Mesenchymal stem cell (in vitro differentiated cells and primary cell): ENCODE measurements at regions not wholly inside any gene's neighbourhood (a gene's known extent, or its start where the extent isn't known, plus 50 kb on each side); places are given as distances from the start of the nearest gene placed in this dataset.

Experiments
- DNase-seq: peaks from one replicate; pipeline ENCODE4 v3.0.0-alpha.2; 2013
- H2AFZ ChIP-seq: one replicate; pipeline ENCODE4 v1.6.1; 2013; ENCODE audit warnings: low read depth, mild to moderate bottlenecking, control low read depth, inconsistent platforms, low read length, moderate library complexity
- H2AK5ac ChIP-seq: 2 replicates; pipeline ENCODE4 v1.6.1; 2013; ENCODE audit warnings: low read length, moderate library complexity, mild to moderate bottlenecking, inconsistent platforms; ENCODE audit not compliant: severe bottlenecking
- H2BK120ac ChIP-seq: one replicate; pipeline ENCODE4 v1.6.1; 2013; ENCODE audit warnings: low read depth, mild to moderate bottlenecking, inconsistent platforms, low read length, moderate library complexity
- H2BK12ac ChIP-seq, 2 experiments: one replicate each; pipeline ENCODE4 v1.6.1; 2013; ENCODE audit warnings: inconsistent platforms in 2 of 2, low read length in 2 of 2, mild to moderate bottlenecking in 2 of 2, moderate library complexity in 2 of 2, control low read depth in 1 of 2
- H2BK15ac ChIP-seq: one replicate; pipeline ENCODE4 v1.6.1; 2013; ENCODE audit warnings: mild to moderate bottlenecking, low read depth, inconsistent platforms; ENCODE audit not compliant: poor library complexity, severe bottlenecking
- H2BK5ac ChIP-seq: 2 replicates; pipeline ENCODE4 v1.6.1; 2013; ENCODE audit warnings: low read depth, mild to moderate bottlenecking, low read length, control low read depth, inconsistent platforms; ENCODE audit not compliant: poor library complexity, severe bottlenecking
- H3K14ac ChIP-seq, 2 experiments: one replicate each; pipeline ENCODE4 v1.6.1; 2013; ENCODE audit warnings: inconsistent platforms in 2 of 2, low read length in 2 of 2, control low read depth in 1 of 2, mild to moderate bottlenecking in 1 of 2, moderate library complexity in 1 of 2
- H3K18ac ChIP-seq, 2 experiments: one replicate each; pipeline ENCODE4 v1.6.1; 2013; ENCODE audit warnings: inconsistent platforms in 2 of 2, low read length in 2 of 2, control low read depth in 1 of 2, low read depth in 1 of 2, mild to moderate bottlenecking in 1 of 2
- H3K23ac ChIP-seq, 2 experiments: one replicate each; pipeline ENCODE4 v1.6.1; 2013; ENCODE audit warnings: inconsistent platforms in 2 of 2, low read length in 2 of 2, mild to moderate bottlenecking in 2 of 2, moderate library complexity in 2 of 2, control low read depth in 1 of 2
- H3K27ac ChIP-seq: 2 replicates; pipeline ENCODE4 v1.5.1; 2013; ENCODE audit warnings: mild to moderate bottlenecking, moderate library complexity, low read length, control low read depth, inconsistent platforms; ENCODE audit not compliant: poor library complexity, severe bottlenecking
- H3K27me3 ChIP-seq, 2 experiments: 2 replicates each; pipeline versions ENCODE4 v1.6.1 to v1.7.0; 2013; ENCODE audit warnings: low read length in 2 of 2, mild to moderate bottlenecking in 2 of 2, moderate library complexity in 2 of 2, control low read depth in 1 of 2, inconsistent platforms in 1 of 2; ENCODE audit not compliant: control insufficient read depth in 1 of 2, insufficient read depth in 1 of 2
- H3K36me3 ChIP-seq, 2 experiments: 2 replicates each; pipeline versions ENCODE4 v1.6.1 to v1.7.0; 2013; ENCODE audit warnings: low read length in 2 of 2, control low read depth in 1 of 2, inconsistent platforms in 1 of 2, low read depth in 1 of 2, mild to moderate bottlenecking in 1 of 2; ENCODE audit not compliant: insufficient read depth in 2 of 2, control insufficient read depth in 1 of 2
- H3K4ac ChIP-seq, 2 experiments: one replicate each; pipeline ENCODE4 v1.6.1; 2013; ENCODE audit warnings: inconsistent platforms in 2 of 2, low read length in 2 of 2, mild to moderate bottlenecking in 2 of 2, moderate library complexity in 2 of 2, control low read depth in 1 of 2, low read depth in 1 of 2
- H3K4me1 ChIP-seq: 2 replicates; pipeline ENCODE4 v1.6.1; 2013; ENCODE audit warnings: low read depth, low read length, control low read depth; ENCODE audit not compliant: control insufficient read depth, insufficient read depth
- H3K4me2 ChIP-seq: 2 replicates; pipeline ENCODE4 v1.6.1; 2013; ENCODE audit warnings: low read length, mild to moderate bottlenecking, inconsistent platforms; ENCODE audit not compliant: poor library complexity, severe bottlenecking
- H3K4me3 ChIP-seq, 2 experiments: 2 replicates each; pipeline versions ENCODE4 v1.5.1 to v1.7.0; 2013; ENCODE audit warnings: low read length in 2 of 2, mild to moderate bottlenecking in 2 of 2, control low read depth in 1 of 2, low read depth in 1 of 2; ENCODE audit not compliant: insufficient read depth in 1 of 2
- H3K79me1 ChIP-seq: replicated peaks from 2 replicates; pipeline ENCODE4 v1.6.1; 2013; ENCODE audit warnings: mild to moderate bottlenecking, control low read depth, low read length, inconsistent platforms; ENCODE audit not compliant: poor library complexity, severe bottlenecking
- H3K9ac ChIP-seq: 2 replicates; pipeline ENCODE4 v1.7.0; 2013; ENCODE audit warnings: mild to moderate bottlenecking, low read length, moderate library complexity
- H3K9me3 ChIP-seq: 2 replicates; pipeline ENCODE4 v1.7.0; 2013; ENCODE audit warnings: mild to moderate bottlenecking, low read length; ENCODE audit not compliant: control insufficient read depth
- H4K8ac ChIP-seq: one replicate; pipeline ENCODE4 v1.6.1; 2013; ENCODE audit warnings: inconsistent platforms, mild to moderate bottlenecking, low read length, moderate library complexity
- H4K91ac ChIP-seq: one replicate; pipeline ENCODE4 v1.6.1; 2013; ENCODE audit warnings: mild to moderate bottlenecking, low read length, inconsistent platforms
- WGBS: methylation state at CpG from one replicate; pipeline ENCODE4 v1.1.7; 2013; ENCODE audit warnings: mixed read lengths; 5-methylcytosine and 5-hydroxymethylcytosine counted together

- H4K91ac ChIP-seq: no peak overlapping the region
- H3K9ac ChIP-seq: no peak overlapping the region
- no peak overlapping the region for H2BK12ac ChIP-seq
- no CpG with 5 or more reads among the region's 1 CpG for WGBS
- no peaks in the 10 kb centered on the region for H3K79me1 ChIP-seq
- no peak for DNase-seq
- no peak overlapping the region for H3K18ac ChIP-seq
- no peak overlapping the region for H2BK5ac ChIP-seq
- no peak overlapping the region for H2BK120ac ChIP-seq
- no peak overlapping the region for H2AFZ ChIP-seq
- H2BK15ac ChIP-seq: no peak overlapping the region
- H3K4ac ChIP-seq: no peak overlapping the region
- H3K4me1 ChIP-seq: no peaks in the 10 kb centered on the region
- H3K36me3 ChIP-seq: no peaks in the 10 kb centered on the region
- H3K27me3 ChIP-seq: no peaks in the 10 kb centered on the region
- no peak overlapping the region for H3K4me2 ChIP-seq
- no peak overlapping the region for H3K27ac ChIP-seq
- no peak overlapping the region for H2AK5ac ChIP-seq
- H3K23ac ChIP-seq: no peak overlapping the region
- H3K4me3 ChIP-seq: no peak overlapping the region
- H3K9me3 ChIP-seq: no peaks in the 10 kb centered on the region
- H4K8ac ChIP-seq: no peak overlapping the region
- no peak overlapping the region for H3K14ac ChIP-seq
Measured at GRCh38 chr6:97572943-97573342, 289.9 kb upstream of the MMS22L start.

DNA sequence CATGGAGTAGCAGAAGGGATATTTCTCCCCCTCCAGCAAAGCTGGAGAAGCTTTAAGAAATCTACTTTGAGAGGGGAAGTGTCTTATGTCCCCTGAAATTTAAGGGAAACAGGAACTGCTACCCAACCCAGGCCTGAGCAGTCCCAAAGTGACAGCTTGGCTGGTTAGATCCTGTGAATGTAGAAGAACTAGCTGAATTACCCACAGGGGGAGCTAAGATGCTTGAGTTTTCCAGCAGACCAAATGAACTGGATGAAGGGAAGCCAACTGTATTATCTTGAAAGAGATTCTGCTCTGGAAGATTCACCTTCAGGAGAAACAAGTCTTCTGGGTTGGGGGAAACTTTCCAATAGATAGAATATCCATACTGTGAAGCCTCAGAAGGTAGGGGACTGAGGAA is 303.3 kb upstream of the MMS22L start:
- no peaks in the 10 kb centered on the region for H3K36me3 ChIP-seq
- no peak overlapping the region for H2BK15ac ChIP-seq
- H3K9ac ChIP-seq: no peak overlapping the region
- peak; percentile 9 for DNase-seq
- H2BK12ac ChIP-seq: no peak overlapping the region
- no peak overlapping the region for H2BK120ac ChIP-seq
- no peak overlapping the region for H3K27ac ChIP-seq
- H3K23ac ChIP-seq: no peak overlapping the region
- no peaks in the 10 kb centered on the region for H3K4me1 ChIP-seq
- H3K27me3 ChIP-seq: no peaks in the 10 kb centered on the region
- no peak overlapping the region for H2BK5ac ChIP-seq
- H4K91ac ChIP-seq: no peak overlapping the region
- no peak overlapping the region for H3K18ac ChIP-seq
- H3K4me3 ChIP-seq: no peak overlapping the region
- no peaks in the 10 kb centered on the region for H3K9me3 ChIP-seq
- H3K4ac ChIP-seq: no peak overlapping the region
- no peak overlapping the region for H3K14ac ChIP-seq
- H2AFZ ChIP-seq: no peak overlapping the region
- H4K8ac ChIP-seq: no peak overlapping the region
- no peak overlapping the region for H3K4me2 ChIP-seq
- H3K79me1 ChIP-seq: no peaks in the 10 kb centered on the region
- no peak overlapping the region for H2AK5ac ChIP-seq

DNA sequence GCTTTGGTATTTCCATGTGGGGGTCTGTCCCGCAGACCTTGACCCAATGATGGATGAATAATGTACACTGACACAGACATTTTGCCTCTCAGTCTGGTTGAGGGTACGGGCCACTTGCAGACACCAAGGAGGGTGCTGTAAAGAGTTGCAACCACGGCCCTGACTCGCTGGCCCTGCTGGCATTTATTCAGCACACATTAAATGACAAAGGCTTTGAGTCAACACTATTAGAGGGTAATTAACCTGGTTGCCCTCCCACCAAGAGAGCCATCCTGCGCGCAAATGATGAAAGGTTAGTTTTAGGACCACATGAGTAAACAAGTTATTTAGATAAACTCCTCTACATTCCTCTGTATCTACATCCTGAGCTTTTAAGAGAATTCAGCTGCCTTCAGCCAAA is 308.9 kb upstream of the MMS22L start:
- H2BK12ac ChIP-seq: no peak overlapping the region
- H3K23ac ChIP-seq: no peak overlapping the region
- 50% methylated on average over 6 of the region's 6 CpGs for WGBS

DNA sequence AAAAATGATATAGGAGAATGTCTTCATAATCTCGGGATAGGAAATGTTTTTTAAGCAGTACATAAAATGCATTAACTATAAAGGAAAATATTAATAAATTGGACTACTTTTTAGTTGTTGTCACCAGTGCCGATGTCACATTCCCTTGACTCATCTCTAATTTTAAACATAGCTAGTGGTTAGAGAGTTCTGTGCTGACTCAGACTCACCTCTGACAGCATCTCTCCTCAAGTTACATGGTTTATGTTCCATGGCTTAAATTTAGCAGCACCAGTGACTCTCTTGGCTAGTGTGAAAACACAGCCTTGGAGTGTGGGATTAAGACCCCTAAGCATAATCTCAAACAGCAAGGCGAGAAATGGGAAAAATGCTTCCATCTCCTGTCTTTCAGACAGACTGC is 311.8 kb upstream of the MMS22L start:
- no peak overlapping the region for H3K9ac ChIP-seq
- H4K8ac ChIP-seq: no peak overlapping the region
- no peak overlapping the region for H3K23ac ChIP-seq
- no peak overlapping the region for H3K4me3 ChIP-seq
- H2BK15ac ChIP-seq: no peak overlapping the region
- H3K9me3 ChIP-seq: no peaks in the 10 kb centered on the region
- no peaks in the 10 kb centered on the region for H3K79me1 ChIP-seq
- WGBS: 79% methylated on average over 1 of the region's 3 CpGs
- no peak overlapping the region for H2BK12ac ChIP-seq
- H3K14ac ChIP-seq: no peak overlapping the region
- DNase-seq: peak; percentile 24
- H3K4ac ChIP-seq: no peak overlapping the region
- H3K18ac ChIP-seq: no peak overlapping the region
- no peak overlapping the region for H2AFZ ChIP-seq
- H2AK5ac ChIP-seq: no peak overlapping the region
- no peak overlapping the region for H3K4me2 ChIP-seq
- H3K4me1 ChIP-seq: no peaks in the 10 kb centered on the region
- no peak overlapping the region for H3K27ac ChIP-seq
- H3K36me3 ChIP-seq: no peaks in the 10 kb centered on the region
- no peaks in the 10 kb centered on the region for H3K27me3 ChIP-seq
- H4K91ac ChIP-seq: no peak overlapping the region
- H2BK120ac ChIP-seq: no peak overlapping the region
- H2BK5ac ChIP-seq: no peak overlapping the region

More for the DNA sequence above, 308.9 kb upstream of the MMS22L start:
- H2AK5ac ChIP-seq: no peak overlapping the region
- no peak overlapping the region for H2BK120ac ChIP-seq
- no peak overlapping the region for H3K18ac ChIP-seq
- H3K14ac ChIP-seq: no peak overlapping the region
- DNase-seq: no peak
- no peak overlapping the region for H2AFZ ChIP-seq
- no peak overlapping the region for H3K9ac ChIP-seq
- no peaks in the 10 kb centered on the region for H3K79me1 ChIP-seq
- no peak overlapping the region for H4K8ac ChIP-seq
- H2BK5ac ChIP-seq: no peak overlapping the region
- H3K27ac ChIP-seq: no peak overlapping the region
- no peak overlapping the region for H3K4me3 ChIP-seq
- H2BK15ac ChIP-seq: no peak overlapping the region
- H4K91ac ChIP-seq: no peak overlapping the region
- H3K27me3 ChIP-seq: no peaks in the 10 kb centered on the region
- H3K4me1 ChIP-seq: no peaks in the 10 kb centered on the region
- no peaks in the 10 kb centered on the region for H3K36me3 ChIP-seq
- H3K4me2 ChIP-seq: no peak overlapping the region
- no peaks in the 10 kb centered on the region for H3K9me3 ChIP-seq
- no peak overlapping the region for H3K4ac ChIP-seq
